Choroid plexus epithelial cell (primary cell): ENCODE measurements at regions not wholly inside any gene's neighbourhood (a gene's known extent, or its start where the extent isn't known, plus 50 kb on each side); places are given as distances from the start of the nearest gene placed in this dataset.

ENCODE experiments used
- DNase-seq: peaks from one replicate; pipeline ENCODE4 v3.0.0-alpha.2; 2010; ENCODE audit warnings: low read depth
- H3K4me3 ChIP-seq: 2 replicates; pipeline ENCODE4 v1.5.1; 2011; ENCODE audit warnings: low read depth, mild to moderate bottlenecking, control low read depth, low read length, moderate library complexity
- TF ChIP-seq, protein P1 (sequence below): conservative IDR thresholded peaks from 2 replicates; pipeline ENCODE4 v1.5.1; 2011; ENCODE audit warnings: low read depth, mild to moderate bottlenecking, control low read depth, inconsistent platforms, low read length, moderate library complexity

DNA sequence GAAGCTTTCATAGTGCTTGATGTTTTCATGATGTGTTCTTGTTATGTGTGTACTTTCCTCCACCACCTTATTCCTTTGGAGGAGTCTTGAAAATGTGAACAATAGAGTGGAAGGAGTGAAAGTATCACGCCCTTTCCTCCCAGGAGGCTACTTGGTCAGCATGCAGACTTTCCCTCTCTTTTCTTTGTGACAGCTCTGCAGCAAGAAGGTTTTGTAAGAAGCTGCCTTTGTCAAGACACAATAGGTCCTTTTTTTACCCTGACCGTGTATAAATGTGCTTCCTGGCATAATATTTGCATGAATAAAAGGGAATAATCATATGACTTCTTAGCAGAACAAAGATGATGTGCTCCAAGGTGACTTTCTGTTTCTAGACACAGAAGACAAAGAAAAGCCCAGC lies 882.6 kb upstream of the SLITRK5 start:
- TF ChIP-seq, protein P1, sequence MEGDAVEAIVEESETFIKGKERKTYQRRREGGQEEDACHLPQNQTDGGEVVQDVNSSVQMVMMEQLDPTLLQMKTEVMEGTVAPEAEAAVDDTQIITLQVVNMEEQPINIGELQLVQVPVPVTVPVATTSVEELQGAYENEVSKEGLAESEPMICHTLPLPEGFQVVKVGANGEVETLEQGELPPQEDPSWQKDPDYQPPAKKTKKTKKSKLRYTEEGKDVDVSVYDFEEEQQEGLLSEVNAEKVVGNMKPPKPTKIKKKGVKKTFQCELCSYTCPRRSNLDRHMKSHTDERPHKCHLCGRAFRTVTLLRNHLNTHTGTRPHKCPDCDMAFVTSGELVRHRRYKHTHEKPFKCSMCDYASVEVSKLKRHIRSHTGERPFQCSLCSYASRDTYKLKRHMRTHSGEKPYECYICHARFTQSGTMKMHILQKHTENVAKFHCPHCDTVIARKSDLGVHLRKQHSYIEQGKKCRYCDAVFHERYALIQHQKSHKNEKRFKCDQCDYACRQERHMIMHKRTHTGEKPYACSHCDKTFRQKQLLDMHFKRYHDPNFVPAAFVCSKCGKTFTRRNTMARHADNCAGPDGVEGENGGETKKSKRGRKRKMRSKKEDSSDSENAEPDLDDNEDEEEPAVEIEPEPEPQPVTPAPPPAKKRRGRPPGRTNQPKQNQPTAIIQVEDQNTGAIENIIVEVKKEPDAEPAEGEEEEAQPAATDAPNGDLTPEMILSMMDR = no peak
- H3K4me3 ChIP-seq = no peak overlapping the region
- DNase-seq = no peak

- no peak for DNase-seq
- H3K4me3 ChIP-seq = no peak overlapping the region
- TF ChIP-seq, protein P1 = no peak
Observed at GRCh38 chr13:86792153-86792651, 879.0 kb upstream of the SLITRK5 start.

DNA sequence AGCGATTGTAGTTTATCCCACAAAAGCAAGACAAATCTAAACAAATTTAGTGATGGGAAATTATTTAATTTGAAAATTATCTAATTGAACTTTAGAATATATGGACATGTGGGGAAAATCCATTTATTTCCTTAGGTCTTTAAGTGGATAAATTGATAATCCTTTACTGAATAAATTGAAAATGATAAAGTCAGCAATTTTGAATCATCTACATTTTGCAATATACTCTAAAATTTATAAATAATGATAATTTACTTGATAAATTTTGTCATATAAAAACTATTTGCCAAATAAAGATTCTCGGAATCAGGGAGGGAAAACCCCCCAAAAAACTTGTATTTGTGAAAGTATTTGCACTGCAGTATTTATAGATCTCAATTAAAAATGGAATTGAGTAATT lies 875.3 kb upstream of the SLITRK5 start:
- no peak overlapping the region for H3K4me3 ChIP-seq
- TF ChIP-seq, protein P1 = no peak

GRCh38 chr13:86810361-86810760 lies 860.8 kb upstream of the SLITRK5 start:
- H3K4me3 ChIP-seq = no peak overlapping the region
- no peak for DNase-seq
- TF ChIP-seq, protein P1 = no peak

More for the DNA sequence above, 875.3 kb upstream of the SLITRK5 start:
- DNase-seq = no peak

DNA sequence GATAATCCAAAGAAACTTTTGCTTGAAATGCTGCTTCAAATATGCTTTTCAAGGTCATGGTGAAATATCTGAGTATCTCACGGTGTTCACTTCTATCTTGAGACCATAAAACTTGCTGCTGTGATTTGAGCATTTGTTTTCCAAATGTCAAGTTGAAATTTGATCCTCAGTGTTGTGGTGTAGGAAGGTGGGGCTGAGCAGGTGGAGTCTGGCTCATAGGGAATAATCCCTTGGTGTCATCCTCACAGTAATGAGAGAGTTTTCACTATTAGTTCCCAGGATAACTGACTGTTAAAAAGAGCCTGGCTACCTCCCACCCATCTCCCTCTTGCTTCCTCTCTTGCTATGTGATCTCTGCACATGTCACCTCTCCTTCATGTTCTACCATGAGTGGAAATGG lies 858.0 kb upstream of the SLITRK5 start:
- no peak overlapping the region for H3K4me3 ChIP-seq
- TF ChIP-seq, protein P1 = no peak
- no peak for DNase-seq

- no peak for DNase-seq
- no peak overlapping the region for H3K4me3 ChIP-seq
- TF ChIP-seq, protein P1 = no peak
Observed at GRCh38 chr13:86825410-86825809, 845.8 kb upstream of the SLITRK5 start.

DNA sequence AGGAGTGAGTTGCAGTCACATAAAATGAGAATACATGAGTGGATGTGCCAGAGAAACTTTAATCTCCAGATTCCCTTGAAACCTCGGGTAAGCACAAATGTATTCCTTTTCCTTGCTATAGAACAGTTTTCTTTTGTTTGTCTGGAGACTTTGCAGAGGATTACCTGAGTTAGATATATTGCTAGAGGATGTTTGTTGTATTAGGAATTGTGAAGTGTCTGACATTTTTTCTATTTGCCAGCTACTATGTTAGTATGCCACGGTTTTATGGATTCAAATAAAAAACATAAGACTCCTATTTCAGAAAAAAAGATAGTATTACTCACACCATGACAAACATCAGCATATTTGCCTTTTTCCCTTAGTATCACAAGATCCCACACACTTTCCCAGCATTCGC lies 844.9 kb upstream of the SLITRK5 start:
- TF ChIP-seq, protein P1 = no peak
- no peak overlapping the region for H3K4me3 ChIP-seq
- DNase-seq = no peak
